ENCODE measurements at regions not wholly inside any gene's neighbourhood (a gene's known extent, or its start where the extent isn't known, plus 50 kb on each side); places are given as distances from the start of the nearest gene placed in this dataset.

- H3K9me3 ChIP-seq, result no peaks in the 10 kb centered on the region
- no peak for DNase-seq
- H3K4me1 ChIP-seq (ENCODE audit: control insufficient read depth in 1 of 2, extremely low read depth in 1 of 2, insufficient read depth in 2 of 2, low read length in 2 of 2), result peaks cover 0 to 4% of the 10 kb centered on the region in 2 experiments
- no peak overlapping the region for H3K27ac Mint-ChIP-seq
- peaks cover 0 to 11% (median 0%) of the 10 kb centered on the region in 3 donors for H3K4me1 Mint-ChIP-seq
- no peaks in the 10 kb centered on the region for H3K36me3 Mint-ChIP-seq
- no peaks in the 10 kb centered on the region for H3K9me3 Mint-ChIP-seq
- no peak overlapping the region for H3K27ac ChIP-seq (ENCODE audit: low read length)
- no peak for ATAC-seq (replicated peaks in 1 of 4)
- 60% methylated on average over 1 of the region's 2 CpGs for WGBS (ENCODE audit: insufficient coverage)
- ChIA-PET POLR2A (no interaction called here), CTCF (no interaction called here)
- no peak overlapping the region for H3K4me3 ChIP-seq (ENCODE audit: control insufficient read depth in 1 of 2, extremely low read depth in 1 of 2, low read length in 1 of 2)
- peaks cover 3 to 12% of the 10 kb centered on the region in 2 donors for H3K27me3 Mint-ChIP-seq
- peaks cover 0 to 8% of the 10 kb centered on the region in 2 experiments for H3K27me3 ChIP-seq (replicated peaks in 1 of 2; ENCODE audit: control insufficient read depth in 2 of 2, extremely low read depth in 1 of 2, insufficient read depth in 2 of 2, low read length in 1 of 2)
- H3K4me3 Mint-ChIP-seq, result no peak overlapping the region
- H3K36me3 ChIP-seq (ENCODE audit: control insufficient read depth in 2 of 2, extremely low read depth in 1 of 2, insufficient read depth in 1 of 2, low read length in 1 of 2), result no peaks in the 10 kb centered on the region
Measured at GRCh38 chr20:24304291-24304690, 165.1 kb upstream of the SYNDIG1 start.

- H3K27me3 ChIP-seq (replicated peaks in 1 of 2; ENCODE audit: control insufficient read depth in 2 of 2, extremely low read depth in 1 of 2, insufficient read depth in 2 of 2, low read length in 1 of 2), result peaks cover 0 to 8% of the 10 kb centered on the region in 2 experiments
- peak in 1 of 35 experiments; percentile 10 for DNase-seq
- no peaks in the 10 kb centered on the region for H3K9me3 ChIP-seq
- H3K9me3 Mint-ChIP-seq, result no peaks in the 10 kb centered on the region
- no peaks in the 10 kb centered on the region for H3K36me3 Mint-ChIP-seq
- peaks cover 0 to 11% (median 0%) of the 10 kb centered on the region in 3 donors for H3K4me1 Mint-ChIP-seq
- ChIA-PET CTCF (no interaction called here), POLR2A (no interaction called here)
- peaks cover 3 to 12% of the 10 kb centered on the region in 2 donors for H3K27me3 Mint-ChIP-seq
- no peak overlapping the region for H3K4me3 Mint-ChIP-seq
- peaks cover 0 to 4% of the 10 kb centered on the region in 2 experiments for H3K4me1 ChIP-seq (ENCODE audit: control insufficient read depth in 1 of 2, extremely low read depth in 1 of 2, insufficient read depth in 2 of 2, low read length in 2 of 2)
- H3K27ac ChIP-seq (ENCODE audit: low read length), result no peak overlapping the region
- H3K27ac Mint-ChIP-seq, result no peak overlapping the region
- H3K4me3 ChIP-seq (ENCODE audit: control insufficient read depth in 1 of 2, extremely low read depth in 1 of 2, low read length in 1 of 2), result no peak overlapping the region
- no peaks in the 10 kb centered on the region for H3K36me3 ChIP-seq (ENCODE audit: control insufficient read depth in 2 of 2, extremely low read depth in 1 of 2, insufficient read depth in 1 of 2, low read length in 1 of 2)
- 77% methylated on average over 4 of the region's 14 CpGs for WGBS (ENCODE audit: insufficient coverage)
- ATAC-seq (replicated peaks in 1 of 4), result no peak
Measured at GRCh38 chr20:24303393-24304170, 165.8 kb upstream of the SYNDIG1 start.

- Mint-ChIP-seq H3K4me3 (no peak overlapping the region), H3K4me1 (no peaks in the 10 kb centered on the region), H3K27ac (no peak overlapping the region), H3K27me3 (peaks cover 3% of the 10 kb centered on the region in 2 donors), H3K9me3 (no peaks in the 10 kb centered on the region), H3K36me3 (no peaks in the 10 kb centered on the region)
- Histone ChIP-seq H3K4me1 (ENCODE audit: control insufficient read depth in 1 of 2, extremely low read depth in 1 of 2, insufficient read depth in 2 of 2, low read length in 2 of 2) (no peaks in the 10 kb centered on the region), H3K9me3 (no peaks in the 10 kb centered on the region), H3K27me3 (replicated peaks in 1 of 2; ENCODE audit: control insufficient read depth in 2 of 2, extremely low read depth in 1 of 2, insufficient read depth in 2 of 2, low read length in 1 of 2) (peaks cover 0 to 2% of the 10 kb centered on the region in 2 experiments), H3K27ac (ENCODE audit: low read length) (no peak overlapping the region), H3K36me3 (ENCODE audit: control insufficient read depth in 2 of 2, extremely low read depth in 1 of 2, insufficient read depth in 1 of 2, low read length in 1 of 2) (no peaks in the 10 kb centered on the region), H3K4me3 (ENCODE audit: control insufficient read depth in 1 of 2, extremely low read depth in 1 of 2, low read length in 1 of 2) (no peak overlapping the region)
- no CpG with 5 or more reads among the region's 3 CpGs for WGBS (ENCODE audit: insufficient coverage)
- ChIA-PET POLR2A (no interaction called here), CTCF (no interaction called here)
- DNase-seq (no peak), ATAC-seq (replicated peaks in 1 of 4) (no peak)
Measured at GRCh38 chr20:24297993-24298392, 171.4 kb upstream of the SYNDIG1 start.

GRCh38 chr20:24296477-24297261 lies 172.8 kb upstream of the SYNDIG1 start:
- Histone ChIP-seq H3K4me3 (ENCODE audit: control insufficient read depth in 1 of 2, extremely low read depth in 1 of 2, low read length in 1 of 2) (no peak overlapping the region), H3K27ac (ENCODE audit: low read length) (no peak overlapping the region), H3K4me1 (ENCODE audit: control insufficient read depth in 1 of 2, extremely low read depth in 1 of 2, insufficient read depth in 2 of 2, low read length in 2 of 2) (no peaks in the 10 kb centered on the region), H3K27me3 (replicated peaks in 1 of 2; ENCODE audit: control insufficient read depth in 2 of 2, extremely low read depth in 1 of 2, insufficient read depth in 2 of 2, low read length in 1 of 2) (no peaks in the 10 kb centered on the region), H3K9me3 (no peaks in the 10 kb centered on the region), H3K36me3 (ENCODE audit: control insufficient read depth in 2 of 2, extremely low read depth in 1 of 2, insufficient read depth in 1 of 2, low read length in 1 of 2) (no peaks in the 10 kb centered on the region)
- CTCF ChIA-PET, result no interaction called here
- ATAC-seq (replicated peaks in 1 of 4) (no peak), DNase-seq (no peak)
- 82% methylated on average over 5 of the region's 6 CpGs for WGBS (ENCODE audit: insufficient coverage)
- H3K4me3 Mint-ChIP-seq, result no peak overlapping the region
- no peaks in the 10 kb centered on the region for H3K36me3 Mint-ChIP-seq
- H3K9me3 Mint-ChIP-seq, result no peaks in the 10 kb centered on the region
- H3K27ac Mint-ChIP-seq, result no peak overlapping the region
- H3K27me3 Mint-ChIP-seq, result peaks cover 0 to under 1% of the 10 kb centered on the region in 2 donors
- POLR2A ChIA-PET, result no interaction called here
- peaks cover 0 to under 1% (median 0%) of the 10 kb centered on the region in 3 donors for H3K4me1 Mint-ChIP-seq

- CTCF ChIA-PET, result no interaction called here
- DNase-seq, result no peak
- H3K27ac Mint-ChIP-seq, result no peak overlapping the region
Measured at GRCh38 chr20:24291014-24291413, 178.4 kb upstream of the SYNDIG1 start.

GRCh38 chr20:24289737-24290481 lies 179.5 kb upstream of the SYNDIG1 start:
- ChIA-PET POLR2A (interaction anchor here in 1 of 2 donors (0.8 kb wide), 1 partner anchor 385 kb away, joined by 3 read pairs; no protein-coding TSS in a partner anchor), CTCF (no interaction called here)
- ATAC-seq (replicated peaks in 1 of 4), result peak; percentile 31 to 77 (median 62)
- Mint-ChIP-seq H3K27me3 (no peaks in the 10 kb centered on the region), H3K4me3 (peak overlapping the region in 1 of 3 donors; percentile 70), H3K9me3 (peaks cover 4 to 8% (median 4%) of the 10 kb centered on the region in 3 donors), H3K4me1 (peaks cover 16 to 22% (median 21%) of the 10 kb centered on the region in 3 donors), H3K36me3 (no peaks in the 10 kb centered on the region), H3K27ac (peak overlapping the region; percentile 58 to 85)
- H3K4me3 ChIP-seq (ENCODE audit: control insufficient read depth in 1 of 2, extremely low read depth in 1 of 2, low read length in 1 of 2), result no peak overlapping the region
- H3K4me1 ChIP-seq (ENCODE audit: control insufficient read depth in 1 of 2, extremely low read depth in 1 of 2, insufficient read depth in 2 of 2, low read length in 2 of 2), result peaks cover 9 to 20% of the 10 kb centered on the region in 2 experiments
- no peaks in the 10 kb centered on the region for H3K9me3 ChIP-seq
- no peak overlapping the region for H3K27ac ChIP-seq (ENCODE audit: low read length)
- DNase-seq, result peak in 8 of 35 experiments; percentile 2 to 13 (median 8)
- WGBS (ENCODE audit: insufficient coverage), result 0% methylated on average over 3 of the region's 7 CpGs
- no peaks in the 10 kb centered on the region for H3K36me3 ChIP-seq (ENCODE audit: control insufficient read depth in 2 of 2, extremely low read depth in 1 of 2, insufficient read depth in 1 of 2, low read length in 1 of 2)
- H3K27me3 ChIP-seq (replicated peaks in 1 of 2; ENCODE audit: control insufficient read depth in 2 of 2, extremely low read depth in 1 of 2, insufficient read depth in 2 of 2, low read length in 1 of 2), result no peaks in the 10 kb centered on the region

More at GRCh38 chr20:24291014-24291413, 178.4 kb upstream of the SYNDIG1 start:
- Histone ChIP-seq H3K9me3 (no peaks in the 10 kb centered on the region), H3K4me1 (ENCODE audit: control insufficient read depth in 1 of 2, extremely low read depth in 1 of 2, insufficient read depth in 2 of 2, low read length in 2 of 2) (peaks cover 9 to 20% of the 10 kb centered on the region in 2 experiments), H3K4me3 (ENCODE audit: control insufficient read depth in 1 of 2, extremely low read depth in 1 of 2, low read length in 1 of 2) (no peak overlapping the region), H3K27me3 (replicated peaks in 1 of 2; ENCODE audit: control insufficient read depth in 2 of 2, extremely low read depth in 1 of 2, insufficient read depth in 2 of 2, low read length in 1 of 2) (no peaks in the 10 kb centered on the region), H3K27ac (ENCODE audit: low read length) (no peak overlapping the region), H3K36me3 (ENCODE audit: control insufficient read depth in 2 of 2, extremely low read depth in 1 of 2, insufficient read depth in 1 of 2, low read length in 1 of 2) (no peaks in the 10 kb centered on the region)
- H3K27me3 Mint-ChIP-seq, result no peaks in the 10 kb centered on the region
- no CpG with 5 or more reads among the region's 3 CpGs for WGBS (ENCODE audit: insufficient coverage)
- peaks cover 16 to 22% (median 21%) of the 10 kb centered on the region in 3 donors for H3K4me1 Mint-ChIP-seq
- H3K9me3 Mint-ChIP-seq, result peaks cover 4 to 8% (median 4%) of the 10 kb centered on the region in 3 donors
- ATAC-seq (replicated peaks in 1 of 4), result no peak
- H3K4me3 Mint-ChIP-seq, result no peak overlapping the region
- POLR2A ChIA-PET, result no interaction called here
- H3K36me3 Mint-ChIP-seq, result no peaks in the 10 kb centered on the region
